Mesenchymal stem cell (in vitro differentiated cells and primary cell): ENCODE measurements at regions not wholly inside any gene's neighbourhood (a gene's known extent, or its start where the extent isn't known, plus 50 kb on each side); places are given as distances from the start of the nearest gene placed in this dataset.
A peak's percentile ranks its signal among the peaks of the same experiment; 100 is the strongest.
"Not testable (repeated sequence)": the region's sequence is repeated elsewhere in the genome, so short reads cannot be mapped to it uniquely, and the experiment has no call there.

Experiments used
- DNase-seq: peaks from one replicate; pipeline ENCODE4 v3.0.0-alpha.2; 2013
- H2AFZ ChIP-seq: one replicate; pipeline ENCODE4 v1.6.1; 2013; ENCODE audit warnings: low read depth, mild to moderate bottlenecking, control low read depth, inconsistent platforms, low read length, moderate library complexity
- H2AK5ac ChIP-seq: 2 replicates; pipeline ENCODE4 v1.6.1; 2013; ENCODE audit warnings: low read length, moderate library complexity, mild to moderate bottlenecking, inconsistent platforms; ENCODE audit not compliant: severe bottlenecking
- H2BK120ac ChIP-seq: one replicate; pipeline ENCODE4 v1.6.1; 2013; ENCODE audit warnings: low read depth, mild to moderate bottlenecking, inconsistent platforms, low read length, moderate library complexity
- H2BK12ac ChIP-seq, 2 experiments: one replicate each; pipeline ENCODE4 v1.6.1; 2013; ENCODE audit warnings: inconsistent platforms in 2 of 2, low read length in 2 of 2, mild to moderate bottlenecking in 2 of 2, moderate library complexity in 2 of 2, control low read depth in 1 of 2
- H2BK15ac ChIP-seq: one replicate; pipeline ENCODE4 v1.6.1; 2013; ENCODE audit warnings: mild to moderate bottlenecking, low read depth, inconsistent platforms; ENCODE audit not compliant: poor library complexity, severe bottlenecking
- H2BK5ac ChIP-seq: 2 replicates; pipeline ENCODE4 v1.6.1; 2013; ENCODE audit warnings: low read depth, mild to moderate bottlenecking, low read length, control low read depth, inconsistent platforms; ENCODE audit not compliant: poor library complexity, severe bottlenecking
- H3K14ac ChIP-seq, 2 experiments: one replicate each; pipeline ENCODE4 v1.6.1; 2013; ENCODE audit warnings: inconsistent platforms in 2 of 2, low read length in 2 of 2, control low read depth in 1 of 2, mild to moderate bottlenecking in 1 of 2, moderate library complexity in 1 of 2
- H3K18ac ChIP-seq, 2 experiments: one replicate each; pipeline ENCODE4 v1.6.1; 2013; ENCODE audit warnings: inconsistent platforms in 2 of 2, low read length in 2 of 2, control low read depth in 1 of 2, low read depth in 1 of 2, mild to moderate bottlenecking in 1 of 2
- H3K23ac ChIP-seq, 2 experiments: one replicate each; pipeline ENCODE4 v1.6.1; 2013; ENCODE audit warnings: inconsistent platforms in 2 of 2, low read length in 2 of 2, mild to moderate bottlenecking in 2 of 2, moderate library complexity in 2 of 2, control low read depth in 1 of 2
- H3K27ac ChIP-seq: 2 replicates; pipeline ENCODE4 v1.5.1; 2013; ENCODE audit warnings: mild to moderate bottlenecking, moderate library complexity, low read length, control low read depth, inconsistent platforms; ENCODE audit not compliant: poor library complexity, severe bottlenecking
- H3K27me3 ChIP-seq, 2 experiments: 2 replicates each; pipeline versions ENCODE4 v1.6.1 to v1.7.0; 2013; ENCODE audit warnings: low read length in 2 of 2, mild to moderate bottlenecking in 2 of 2, moderate library complexity in 2 of 2, control low read depth in 1 of 2, inconsistent platforms in 1 of 2; ENCODE audit not compliant: control insufficient read depth in 1 of 2, insufficient read depth in 1 of 2
- H3K36me3 ChIP-seq, 2 experiments: 2 replicates each; pipeline versions ENCODE4 v1.6.1 to v1.7.0; 2013; ENCODE audit warnings: low read length in 2 of 2, control low read depth in 1 of 2, inconsistent platforms in 1 of 2, low read depth in 1 of 2, mild to moderate bottlenecking in 1 of 2; ENCODE audit not compliant: insufficient read depth in 2 of 2, control insufficient read depth in 1 of 2
- H3K4ac ChIP-seq, 2 experiments: one replicate each; pipeline ENCODE4 v1.6.1; 2013; ENCODE audit warnings: inconsistent platforms in 2 of 2, low read length in 2 of 2, mild to moderate bottlenecking in 2 of 2, moderate library complexity in 2 of 2, control low read depth in 1 of 2, low read depth in 1 of 2
- H3K4me1 ChIP-seq: 2 replicates; pipeline ENCODE4 v1.6.1; 2013; ENCODE audit warnings: low read depth, low read length, control low read depth; ENCODE audit not compliant: control insufficient read depth, insufficient read depth
- H3K4me2 ChIP-seq: 2 replicates; pipeline ENCODE4 v1.6.1; 2013; ENCODE audit warnings: low read length, mild to moderate bottlenecking, inconsistent platforms; ENCODE audit not compliant: poor library complexity, severe bottlenecking
- H3K4me3 ChIP-seq, 2 experiments: 2 replicates each; pipeline versions ENCODE4 v1.5.1 to v1.7.0; 2013; ENCODE audit warnings: low read length in 2 of 2, mild to moderate bottlenecking in 2 of 2, control low read depth in 1 of 2, low read depth in 1 of 2; ENCODE audit not compliant: insufficient read depth in 1 of 2
- H3K79me1 ChIP-seq: replicated peaks from 2 replicates; pipeline ENCODE4 v1.6.1; 2013; ENCODE audit warnings: mild to moderate bottlenecking, control low read depth, low read length, inconsistent platforms; ENCODE audit not compliant: poor library complexity, severe bottlenecking
- H3K9ac ChIP-seq: 2 replicates; pipeline ENCODE4 v1.7.0; 2013; ENCODE audit warnings: mild to moderate bottlenecking, low read length, moderate library complexity
- H3K9me3 ChIP-seq: 2 replicates; pipeline ENCODE4 v1.7.0; 2013; ENCODE audit warnings: mild to moderate bottlenecking, low read length; ENCODE audit not compliant: control insufficient read depth
- H4K8ac ChIP-seq: one replicate; pipeline ENCODE4 v1.6.1; 2013; ENCODE audit warnings: inconsistent platforms, mild to moderate bottlenecking, low read length, moderate library complexity
- H4K91ac ChIP-seq: one replicate; pipeline ENCODE4 v1.6.1; 2013; ENCODE audit warnings: mild to moderate bottlenecking, low read length, inconsistent platforms
- WGBS: methylation state at CpG from one replicate; pipeline ENCODE4 v1.1.7; 2013; ENCODE audit warnings: mixed read lengths; 5-methylcytosine and 5-hydroxymethylcytosine counted together

DNA sequence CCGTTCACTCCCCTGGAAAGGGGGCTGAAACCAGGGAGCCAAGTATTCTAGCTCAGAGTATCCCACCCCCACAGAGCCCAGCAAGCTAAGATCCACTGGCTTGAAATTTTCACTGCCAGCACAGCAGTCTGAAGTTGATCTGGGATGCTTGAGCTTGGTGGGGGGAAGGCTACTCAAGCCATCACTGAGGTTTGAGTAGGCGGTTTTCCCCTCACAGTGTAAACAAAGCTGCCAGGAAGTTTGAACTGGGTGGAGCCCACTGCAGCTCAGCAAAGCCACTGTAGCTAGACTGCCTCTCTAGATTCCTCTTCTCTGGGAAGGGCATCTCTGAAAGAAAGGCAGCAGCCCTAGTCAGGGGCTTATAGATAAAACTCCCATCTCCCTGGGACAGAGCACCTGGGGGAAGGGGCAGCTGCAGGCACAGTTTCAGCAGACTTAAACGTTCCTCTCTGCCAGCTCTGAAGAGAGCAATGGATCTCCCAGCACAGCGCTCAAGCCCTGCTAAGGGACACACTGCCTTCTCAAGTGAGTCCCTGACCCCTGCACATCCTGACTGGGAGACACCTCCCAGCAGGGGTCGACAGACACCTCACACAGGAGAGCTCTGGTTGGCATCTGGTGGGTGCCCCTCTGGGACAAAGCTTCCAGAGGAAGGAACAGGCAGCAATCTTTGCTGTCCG is 204.8 kb upstream of the ZNF658 start:
- not testable (repeated sequence) for H4K91ac ChIP-seq, H3K23ac ChIP-seq, H3K79me1 ChIP-seq, H3K18ac ChIP-seq, DNase-seq, H2BK5ac ChIP-seq, H3K27me3 ChIP-seq, H3K9ac ChIP-seq, H2BK120ac ChIP-seq, H3K4me3 ChIP-seq, H3K4ac ChIP-seq, H2BK12ac ChIP-seq, H2AFZ ChIP-seq, H3K36me3 ChIP-seq, H3K27ac ChIP-seq, H3K14ac ChIP-seq, H2BK15ac ChIP-seq, H2AK5ac ChIP-seq, H4K8ac ChIP-seq, H3K4me2 ChIP-seq, H3K4me1 ChIP-seq, H3K9me3 ChIP-seq
- WGBS: no CpG with 5 or more reads among the region's 6 CpGs

DNA sequence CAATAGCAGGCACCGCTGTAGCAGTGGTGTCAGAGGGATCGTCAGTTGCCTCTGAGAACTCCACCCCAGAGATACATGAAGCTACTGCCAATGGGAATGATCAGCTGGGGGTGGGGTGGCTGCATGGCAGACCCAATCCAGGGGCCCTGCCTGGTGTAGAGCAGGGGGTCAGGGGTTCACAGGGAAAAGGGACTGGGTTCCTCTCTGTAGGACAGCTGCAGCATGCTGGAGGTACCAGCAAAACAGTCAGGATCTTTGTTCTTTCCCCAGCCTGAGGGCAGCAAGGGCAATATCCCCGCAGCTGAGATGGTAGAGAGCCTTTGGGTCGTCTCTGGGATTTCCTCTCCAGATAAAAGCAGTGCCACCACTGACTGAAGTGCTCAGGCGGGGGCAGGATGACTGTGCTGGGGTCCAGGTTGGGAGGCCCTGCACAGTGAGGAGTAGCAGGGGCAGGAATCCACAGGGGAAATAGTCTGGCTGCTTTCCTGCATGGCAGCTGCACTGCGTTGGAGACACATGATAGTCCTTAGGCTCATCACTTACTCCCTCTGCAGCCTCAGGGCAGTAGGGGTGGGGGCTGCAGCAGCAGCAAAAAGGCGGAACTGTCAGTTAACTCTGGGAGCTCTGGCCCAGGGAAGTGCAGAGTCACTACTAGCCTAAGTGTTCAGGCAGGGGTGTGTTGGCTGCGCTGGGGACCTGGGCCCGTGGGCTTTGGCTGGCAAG is 203.0 kb upstream of the ZNF658 start:
- WGBS: no CpG with 5 or more reads among the region's 9 CpGs
- H3K4ac ChIP-seq: not testable (repeated sequence)

DNA sequence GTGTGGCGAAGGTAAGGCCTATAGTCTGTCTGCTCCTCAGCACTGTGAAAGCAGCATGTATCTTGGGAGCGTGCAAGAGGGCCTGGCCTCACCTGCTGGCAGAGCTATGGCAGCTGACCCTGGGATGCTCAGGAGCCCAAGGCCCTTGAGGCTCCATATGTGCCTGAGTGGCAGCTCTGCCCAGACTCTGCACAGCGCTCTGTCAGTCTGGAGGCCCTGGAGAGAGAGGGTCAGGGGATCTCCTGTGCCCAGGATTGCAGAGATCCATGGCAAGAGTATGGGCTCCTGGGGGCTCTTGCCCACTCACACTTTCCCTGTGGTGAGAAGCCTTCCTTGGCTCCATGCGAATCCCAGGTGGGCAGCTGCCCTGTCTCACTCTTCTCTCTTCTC is 202.5 kb upstream of the ZNF658 start:
- not testable (repeated sequence) for H4K8ac ChIP-seq, H3K27me3 ChIP-seq, H3K4me2 ChIP-seq, H3K36me3 ChIP-seq, H3K9me3 ChIP-seq, H4K91ac ChIP-seq, H3K23ac ChIP-seq, DNase-seq, H2AFZ ChIP-seq, H3K4me3 ChIP-seq, H2BK15ac ChIP-seq, H2BK120ac ChIP-seq, H3K14ac ChIP-seq, H3K18ac ChIP-seq, H3K4me1 ChIP-seq, H2BK12ac ChIP-seq, H3K4ac ChIP-seq, H3K9ac ChIP-seq, H2AK5ac ChIP-seq, H3K79me1 ChIP-seq, H2BK5ac ChIP-seq, H3K27ac ChIP-seq
- WGBS: no CpG with 5 or more reads among the region's 4 CpGs

More for the DNA sequence above, 203.0 kb upstream of the ZNF658 start:
- DNase-seq, H3K27ac ChIP-seq, H3K4me3 ChIP-seq, H3K4me1 ChIP-seq, H2BK120ac ChIP-seq, H3K4me2 ChIP-seq, H4K91ac ChIP-seq, H3K9me3 ChIP-seq, H2BK12ac ChIP-seq, H3K18ac ChIP-seq, H2AK5ac ChIP-seq, H3K9ac ChIP-seq, H2AFZ ChIP-seq, H2BK15ac ChIP-seq, H2BK5ac ChIP-seq, H3K36me3 ChIP-seq, H3K23ac ChIP-seq, H3K14ac ChIP-seq, H3K27me3 ChIP-seq, H3K79me1 ChIP-seq, H4K8ac ChIP-seq: not testable (repeated sequence)

DNA sequence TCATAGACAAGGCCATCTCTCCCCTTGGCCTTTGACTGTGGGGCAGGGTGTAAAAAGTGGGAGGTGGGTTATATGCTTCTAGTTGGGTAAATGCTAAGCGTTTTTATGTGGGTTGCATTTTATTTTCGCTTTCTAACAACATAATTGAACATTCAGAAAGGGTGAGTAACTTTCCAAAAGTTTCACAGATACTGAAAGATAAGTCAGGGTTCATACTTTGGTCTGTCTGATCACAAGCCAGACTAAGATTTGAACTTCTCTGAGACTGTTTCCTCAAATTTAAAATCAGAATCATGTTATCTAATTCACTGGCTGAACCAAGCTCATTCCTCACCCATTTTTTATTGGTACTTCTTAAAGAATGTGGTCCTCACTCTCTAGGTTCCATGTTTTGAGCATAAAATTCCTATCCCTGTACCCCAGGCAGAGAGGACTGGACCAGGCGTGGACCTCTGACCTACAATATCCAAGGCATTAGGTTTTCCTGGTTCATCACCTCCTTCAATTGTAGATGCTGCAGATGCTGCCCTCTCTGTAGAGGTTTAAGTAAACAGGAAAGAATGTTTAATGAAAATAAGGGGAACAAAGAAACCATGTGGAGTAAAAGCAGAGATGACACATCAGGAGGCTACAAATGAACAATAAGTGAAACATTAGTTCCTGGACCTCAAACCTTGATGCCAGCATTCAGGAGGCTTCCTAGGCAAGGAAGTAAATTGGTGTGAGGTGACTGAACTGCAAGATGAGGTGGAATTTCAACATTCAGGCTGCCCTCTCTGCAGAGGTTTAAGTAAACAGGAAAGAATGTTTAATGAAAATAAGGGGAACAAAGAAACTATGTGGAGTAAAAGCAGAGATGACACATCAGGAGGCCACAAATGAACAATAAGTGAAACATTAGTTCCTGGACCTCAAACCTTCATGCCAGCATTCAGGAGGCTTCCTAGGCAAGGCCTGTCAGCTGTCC is 198.8 kb upstream of the ZNF658 start:
- H3K9me3 ChIP-seq, DNase-seq: not testable (repeated sequence)
- no CpG with 5 or more reads among the region's 3 CpGs for WGBS

More for the DNA sequence above, 198.8 kb upstream of the ZNF658 start:
- not testable (repeated sequence) for H2BK120ac ChIP-seq, H3K4me3 ChIP-seq, H3K23ac ChIP-seq, H2BK5ac ChIP-seq, H3K4me1 ChIP-seq, H2BK15ac ChIP-seq, H3K27me3 ChIP-seq, H4K8ac ChIP-seq, H2AFZ ChIP-seq, H3K4ac ChIP-seq, H3K14ac ChIP-seq, H3K18ac ChIP-seq, H3K9ac ChIP-seq, H3K4me2 ChIP-seq, H4K91ac ChIP-seq, H2BK12ac ChIP-seq, H2AK5ac ChIP-seq, H3K79me1 ChIP-seq, H3K36me3 ChIP-seq
- H3K27ac ChIP-seq: peak overlapping the region; percentile 59
